ENCODE measurements at regions not wholly inside any gene's neighbourhood (a gene's known extent, or its start where the extent isn't known, plus 50 kb on each side); places are given as distances from the start of the nearest gene placed in this dataset.

GRCh38 chr7:149662591-149663095 lies 110.7 kb downstream of the ZNF467 start:
- DNase-seq = peak; percentile 44
- TF ChIP-seq, protein P1, sequence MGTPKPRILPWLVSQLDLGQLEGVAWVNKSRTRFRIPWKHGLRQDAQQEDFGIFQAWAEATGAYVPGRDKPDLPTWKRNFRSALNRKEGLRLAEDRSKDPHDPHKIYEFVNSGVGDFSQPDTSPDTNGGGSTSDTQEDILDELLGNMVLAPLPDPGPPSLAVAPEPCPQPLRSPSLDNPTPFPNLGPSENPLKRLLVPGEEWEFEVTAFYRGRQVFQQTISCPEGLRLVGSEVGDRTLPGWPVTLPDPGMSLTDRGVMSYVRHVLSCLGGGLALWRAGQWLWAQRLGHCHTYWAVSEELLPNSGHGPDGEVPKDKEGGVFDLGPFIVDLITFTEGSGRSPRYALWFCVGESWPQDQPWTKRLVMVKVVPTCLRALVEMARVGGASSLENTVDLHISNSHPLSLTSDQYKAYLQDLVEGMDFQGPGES (IDR thresholded peaks at IDR 0.05; ENCODE audit: low read depth, low read length) = no peak
- TF ChIP-seq NFIC (IDR thresholded peaks at IDR 0.05; ENCODE audit: borderline replicate concordance) (no peak), MAX (IDR thresholded peaks at IDR 0.05; ENCODE audit: low read depth) (no peak), USF1 (IDR thresholded peaks at IDR 0.05; ENCODE audit: borderline replicate concordance, low read depth) (no peak), TEAD4 (IDR thresholded peaks at IDR 0.05; ENCODE audit: borderline replicate concordance, insufficient read depth) (no peak), EP300 (IDR thresholded peaks at IDR 0.05; ENCODE audit: borderline replicate concordance in 1 of 2, low read depth in 1 of 2, low read length in 1 of 2) (no peak), FOXM1 (IDR thresholded peaks at IDR 0.05; ENCODE audit: low read depth) (no peak), RAD21 (IDR thresholded peaks at IDR 0.05; ENCODE audit: low read length) (peak; percentile 67), SMC3 (IDR thresholded peaks at IDR 0.05; ENCODE audit: low read depth, low read length) (peak; percentile 55), FOSL2 (IDR thresholded peaks at IDR 0.05; ENCODE audit: borderline replicate concordance, low read depth) (no peak), GABPA (IDR thresholded peaks at IDR 0.05; ENCODE audit: low read depth) (no peak), GATA2 (CRISPR knock-in tag; IDR thresholded peaks at IDR 0.05) (no peak)
- TF ChIP-seq, protein P2, sequence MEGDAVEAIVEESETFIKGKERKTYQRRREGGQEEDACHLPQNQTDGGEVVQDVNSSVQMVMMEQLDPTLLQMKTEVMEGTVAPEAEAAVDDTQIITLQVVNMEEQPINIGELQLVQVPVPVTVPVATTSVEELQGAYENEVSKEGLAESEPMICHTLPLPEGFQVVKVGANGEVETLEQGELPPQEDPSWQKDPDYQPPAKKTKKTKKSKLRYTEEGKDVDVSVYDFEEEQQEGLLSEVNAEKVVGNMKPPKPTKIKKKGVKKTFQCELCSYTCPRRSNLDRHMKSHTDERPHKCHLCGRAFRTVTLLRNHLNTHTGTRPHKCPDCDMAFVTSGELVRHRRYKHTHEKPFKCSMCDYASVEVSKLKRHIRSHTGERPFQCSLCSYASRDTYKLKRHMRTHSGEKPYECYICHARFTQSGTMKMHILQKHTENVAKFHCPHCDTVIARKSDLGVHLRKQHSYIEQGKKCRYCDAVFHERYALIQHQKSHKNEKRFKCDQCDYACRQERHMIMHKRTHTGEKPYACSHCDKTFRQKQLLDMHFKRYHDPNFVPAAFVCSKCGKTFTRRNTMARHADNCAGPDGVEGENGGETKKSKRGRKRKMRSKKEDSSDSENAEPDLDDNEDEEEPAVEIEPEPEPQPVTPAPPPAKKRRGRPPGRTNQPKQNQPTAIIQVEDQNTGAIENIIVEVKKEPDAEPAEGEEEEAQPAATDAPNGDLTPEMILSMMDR (IDR thresholded peaks at IDR 0.05) = peak; percentile 55
- POLR2A ChIA-PET = no interaction called here

DNA sequence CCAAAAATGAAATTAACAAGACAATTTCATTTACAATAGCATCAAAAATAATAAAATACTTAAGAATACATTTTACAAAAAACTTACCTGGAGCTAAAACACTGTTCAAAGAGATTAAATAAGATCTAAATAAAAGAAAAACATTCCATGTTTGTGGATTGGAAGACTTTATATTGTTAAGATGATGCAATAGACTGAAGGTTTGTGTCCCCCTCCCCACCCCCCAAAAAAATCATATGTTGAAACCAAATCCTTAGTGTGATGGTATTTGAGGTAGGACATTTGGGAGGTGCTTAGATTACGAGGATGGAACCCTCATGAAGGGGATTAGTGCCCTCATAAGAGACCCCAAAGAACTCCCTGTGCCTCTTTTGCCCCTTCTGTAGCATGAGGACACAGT lies 117.6 kb downstream of the ZNF467 start:
- H3K4me2 ChIP-seq = no peak overlapping the region
- no peaks in the 10 kb centered on the region for H3K9me2 ChIP-seq
- H3K9me3 ChIP-seq = 0 out of 2 replicates have a peak, but pooled peaks cover 6% of the 10 kb centered on the region
- no peaks in the 10 kb centered on the region for H3K36me3 ChIP-seq (replicated peaks in 1 of 2; ENCODE audit: control insufficient read depth in 1 of 2, insufficient read depth in 2 of 2, low read length in 1 of 2)
- no peaks in the 10 kb centered on the region for H3K4me1 ChIP-seq (ENCODE audit: control insufficient read depth in 1 of 2, insufficient read depth in 2 of 2, low read depth in 1 of 2, low read length in 1 of 2)
- no peaks in the 10 kb centered on the region for H3F3A ChIP-seq (replicated peaks; ENCODE audit: insufficient read depth)
- H2AFZ ChIP-seq (ENCODE audit: low read depth) = no peak overlapping the region
- no peaks in the 10 kb centered on the region for H4K20me1 ChIP-seq (ENCODE audit: insufficient read depth)
- H3K79me2 ChIP-seq (ENCODE audit: insufficient read depth) = no peaks in the 10 kb centered on the region
- no peak overlapping the region for H3K4me3 ChIP-seq (ENCODE audit: low read depth in 2 of 2, low read length in 1 of 2)
- no peaks in the 10 kb centered on the region for H3K27me3 ChIP-seq (ENCODE audit: insufficient read depth)
- no peak overlapping the region for H3K9ac ChIP-seq
- no peak overlapping the region for H3K27ac ChIP-seq (ENCODE audit: low read depth in 2 of 2, low read length in 1 of 2)
- CTCF ChIA-PET = no interaction called here
- POLR2A ChIA-PET = no interaction called here
- WGBS (ENCODE audit: low lambda C conversion rate) = 0% methylated on average over 1 of the region's 1 CpG
- no peak for DNase-seq
- TF ChIP-seq SIN3A (IDR thresholded peaks at IDR 0.05; ENCODE audit: borderline replicate concordance, low read depth, low read length) (no peak), MAX (IDR thresholded peaks at IDR 0.05; ENCODE audit: low read depth) (no peak), RFX5 (IDR thresholded peaks at IDR 0.05; ENCODE audit: low read length) (no peak), SMC3 (IDR thresholded peaks at IDR 0.05; ENCODE audit: low read depth, low read length) (no peak), YY1 (IDR thresholded peaks at IDR 0.05; ENCODE audit: low read depth) (no peak), GATA2 (CRISPR knock-in tag; IDR thresholded peaks at IDR 0.05) (no peak), EP300 (IDR thresholded peaks at IDR 0.05; ENCODE audit: borderline replicate concordance in 1 of 2, low read depth in 1 of 2, low read length in 1 of 2) (no peak), CHD2 (IDR thresholded peaks at IDR 0.05; ENCODE audit: low read length, partially characterized antibody) (no peak), TAF1 (IDR thresholded peaks at IDR 0.05; ENCODE audit: borderline replicate concordance, low read depth, low read length) (no peak), MEF2A (IDR thresholded peaks at IDR 0.05; ENCODE audit: borderline replicate concordance, low read depth) (no peak)
- TF ChIP-seq, protein P3, sequence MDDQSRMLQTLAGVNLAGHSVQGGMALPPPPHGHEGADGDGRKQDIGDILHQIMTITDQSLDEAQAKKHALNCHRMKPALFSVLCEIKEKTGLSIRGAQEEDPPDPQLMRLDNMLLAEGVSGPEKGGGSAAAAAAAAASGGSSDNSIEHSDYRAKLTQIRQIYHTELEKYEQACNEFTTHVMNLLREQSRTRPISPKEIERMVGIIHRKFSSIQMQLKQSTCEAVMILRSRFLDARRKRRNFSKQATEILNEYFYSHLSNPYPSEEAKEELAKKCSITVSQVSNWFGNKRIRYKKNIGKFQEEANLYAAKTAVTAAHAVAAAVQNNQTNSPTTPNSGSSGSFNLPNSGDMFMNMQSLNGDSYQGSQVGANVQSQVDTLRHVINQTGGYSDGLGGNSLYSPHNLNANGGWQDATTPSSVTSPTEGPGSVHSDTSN (IDR thresholded peaks at IDR 0.05) = no peak
- TF ChIP-seq, protein P4, sequence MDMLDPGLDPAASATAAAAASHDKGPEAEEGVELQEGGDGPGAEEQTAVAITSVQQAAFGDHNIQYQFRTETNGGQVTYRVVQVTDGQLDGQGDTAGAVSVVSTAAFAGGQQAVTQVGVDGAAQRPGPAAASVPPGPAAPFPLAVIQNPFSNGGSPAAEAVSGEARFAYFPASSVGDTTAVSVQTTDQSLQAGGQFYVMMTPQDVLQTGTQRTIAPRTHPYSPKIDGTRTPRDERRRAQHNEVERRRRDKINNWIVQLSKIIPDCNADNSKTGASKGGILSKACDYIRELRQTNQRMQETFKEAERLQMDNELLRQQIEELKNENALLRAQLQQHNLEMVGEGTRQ (IDR thresholded peaks at IDR 0.05; ENCODE audit: borderline replicate concordance, low read depth, low read length) = no peak

More at GRCh38 chr7:149662591-149663095, 110.7 kb downstream of the ZNF467 start:
- no peaks in the 10 kb centered on the region for H3K9me2 ChIP-seq
- H3K27me3 ChIP-seq (ENCODE audit: insufficient read depth) = no peaks in the 10 kb centered on the region
- no peak overlapping the region for H3K4me3 ChIP-seq (ENCODE audit: low read depth in 2 of 2, low read length in 1 of 2)
- CTCF ChIA-PET = interaction anchor here (0.8 to 3.2 kb wide), 19 partner anchors 9 to 132 kb away, joined by 3 to 40 read pairs (median 5); no protein-coding TSS in a partner anchor
- no peak overlapping the region for H3K27ac ChIP-seq (ENCODE audit: low read depth in 2 of 2, low read length in 1 of 2)
- H3K9ac ChIP-seq = no peak overlapping the region
- WGBS (ENCODE audit: low lambda C conversion rate) = 8% methylated on average over 5 of the region's 5 CpGs
- H3K79me2 ChIP-seq (ENCODE audit: insufficient read depth) = no peaks in the 10 kb centered on the region
- no peak overlapping the region for H2AFZ ChIP-seq (ENCODE audit: low read depth)
- H3F3A ChIP-seq (replicated peaks; ENCODE audit: insufficient read depth) = no peaks in the 10 kb centered on the region
- H3K4me2 ChIP-seq = no peak overlapping the region
- H3K9me3 ChIP-seq = no peaks in the 10 kb centered on the region
- no peaks in the 10 kb centered on the region for H4K20me1 ChIP-seq (ENCODE audit: insufficient read depth)
- no peaks in the 10 kb centered on the region; a peak in 1 of 4 replicates for H3K4me1 ChIP-seq (ENCODE audit: control insufficient read depth in 1 of 2, insufficient read depth in 2 of 2, low read depth in 1 of 2, low read length in 1 of 2)
- H3K36me3 ChIP-seq (replicated peaks in 1 of 2; ENCODE audit: control insufficient read depth in 1 of 2, insufficient read depth in 2 of 2, low read length in 1 of 2) = no peaks in the 10 kb centered on the region
